Left lung (tissue), 4 donors: ENCODE measurements at regions not wholly inside any gene's neighbourhood (a gene's known extent, or its start where the extent isn't known, plus 50 kb on each side); places are given as distances from the start of the nearest gene placed in this dataset.

Experiments
- ATAC-seq: fragments of 200-7000 bp; cut with Tn5 transposase; one replicate; pipeline ENCODE4 v1.9.1; 2020; ENCODE audit warnings: moderate library complexity
- DNase-seq, 4 donors: peaks; one replicate each; pipeline ENCODE4 v3.0.0-alpha.2; 2013 to 2020
- H3K27ac ChIP-seq, 2 donors: fragments of 200-600 bp; sonication (generic) in 1 of 2; one replicate each; pipeline versions ENCODE4 v1.5.0 to v1.8.0; 2020 to 2021
- H3K27me3 ChIP-seq, 2 donors: fragments of 200-600 bp; sonication (generic) in 1 of 2; one replicate each; pipeline versions ENCODE4 v1.5.0 to v1.8.0; 2020 to 2021
- H3K36me3 ChIP-seq, 2 donors: fragments of 200-600 bp; sonication (generic) in 1 of 2; one replicate each; pipeline versions ENCODE4 v1.5.0 to v1.8.0; 2020 to 2021
- H3K4me1 ChIP-seq, 2 donors: fragments of 200-600 bp; one replicate each; pipeline ENCODE4 v1.8.0; 2021
- H3K4me3 ChIP-seq, 2 donors: fragments of 200-600 bp; sonication (generic) in 1 of 2; one replicate each; pipeline versions ENCODE4 v1.5.0 to v1.8.0; 2020 to 2021; ENCODE audit warnings: mild to moderate bottlenecking in 1 of 2
- H3K9me3 ChIP-seq, 2 donors: fragments of 200-600 bp; sonication (generic) in 1 of 2; one replicate each; pipeline versions ENCODE4 v1.5.0 to v1.8.0; 2020 to 2021
- intact Hi-C, 2 donors: fragments of 100-400 bp; cut with DNase I; formaldehyde crosslinking; loops; one replicate each; pipeline versions ENCODE4 v1.11.2 to v1.14.2; 2022
- TF ChIP-seq, protein P1 (sequence below), 2 donors: fragments of 200-600 bp; sonication (generic) in 1 of 2; IDR thresholded peaks; one replicate each; pipeline versions ENCODE4 v1.5.0 to v1.8.0; 2021; ENCODE audit warnings: antibody characterized with exemption in 2 of 2
- donor health status: DM: no; HTN: yes; CAD: no.
- donor health status: DM: no; HTN: no; CAD: no.

DNA sequence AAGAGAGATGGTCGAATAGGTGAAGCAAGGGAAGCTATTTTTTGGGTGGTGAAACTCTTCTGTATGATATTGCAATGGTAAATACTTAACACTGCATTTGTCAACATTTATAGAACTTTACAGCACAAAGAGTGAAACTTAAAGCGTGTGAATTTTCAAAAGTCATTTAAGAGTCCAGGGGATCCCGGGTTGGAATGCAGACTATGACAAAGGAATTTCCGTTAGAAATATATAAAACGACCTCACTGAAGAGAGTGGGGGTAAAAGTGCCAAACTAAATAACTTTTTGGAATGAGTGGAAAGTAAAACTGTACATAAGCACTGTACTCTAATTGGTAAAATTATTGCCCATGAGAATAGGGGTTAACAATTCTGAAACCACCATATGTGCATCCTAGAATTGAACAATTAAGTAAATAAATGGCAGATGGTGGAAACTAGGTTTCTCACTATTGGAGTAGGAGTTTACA, 191.0 kb upstream of the FN1 start:
- Histone ChIP-seq H3K36me3 (no peaks in the 10 kb centered on the region), H3K4me1 (peaks cover 8 to 9% of the 10 kb centered on the region in 2 donors), H3K9me3 (peaks cover 0 to 10% of the 10 kb centered on the region in 2 donors), H3K27ac (no peak overlapping the region), H3K4me3 (no peak overlapping the region), H3K27me3 (no peaks in the 10 kb centered on the region)
- TF ChIP-seq, protein P1, sequence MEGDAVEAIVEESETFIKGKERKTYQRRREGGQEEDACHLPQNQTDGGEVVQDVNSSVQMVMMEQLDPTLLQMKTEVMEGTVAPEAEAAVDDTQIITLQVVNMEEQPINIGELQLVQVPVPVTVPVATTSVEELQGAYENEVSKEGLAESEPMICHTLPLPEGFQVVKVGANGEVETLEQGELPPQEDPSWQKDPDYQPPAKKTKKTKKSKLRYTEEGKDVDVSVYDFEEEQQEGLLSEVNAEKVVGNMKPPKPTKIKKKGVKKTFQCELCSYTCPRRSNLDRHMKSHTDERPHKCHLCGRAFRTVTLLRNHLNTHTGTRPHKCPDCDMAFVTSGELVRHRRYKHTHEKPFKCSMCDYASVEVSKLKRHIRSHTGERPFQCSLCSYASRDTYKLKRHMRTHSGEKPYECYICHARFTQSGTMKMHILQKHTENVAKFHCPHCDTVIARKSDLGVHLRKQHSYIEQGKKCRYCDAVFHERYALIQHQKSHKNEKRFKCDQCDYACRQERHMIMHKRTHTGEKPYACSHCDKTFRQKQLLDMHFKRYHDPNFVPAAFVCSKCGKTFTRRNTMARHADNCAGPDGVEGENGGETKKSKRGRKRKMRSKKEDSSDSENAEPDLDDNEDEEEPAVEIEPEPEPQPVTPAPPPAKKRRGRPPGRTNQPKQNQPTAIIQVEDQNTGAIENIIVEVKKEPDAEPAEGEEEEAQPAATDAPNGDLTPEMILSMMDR (IDR thresholded peaks at IDR 0.05): no peak
- intact Hi-C loops: no loop called here
- ATAC-seq (no peak), DNase-seq (no peak)

DNA sequence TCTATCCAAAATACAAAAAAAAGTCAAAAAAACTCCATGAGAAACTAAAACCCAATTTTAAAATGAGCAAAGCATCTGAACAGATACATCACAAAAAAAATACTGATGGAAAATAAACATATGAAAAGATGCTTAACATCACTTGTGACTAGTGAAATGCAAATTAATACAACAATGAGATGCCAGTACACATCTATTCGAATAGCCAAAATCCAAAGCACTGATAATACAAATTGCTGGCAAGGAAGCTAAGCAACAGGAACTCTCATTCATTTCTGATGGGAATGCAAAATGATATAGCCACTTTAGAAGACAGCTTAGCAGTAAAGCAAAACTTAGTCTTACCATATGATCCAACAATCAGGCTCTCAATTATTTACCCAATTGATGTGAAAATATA, 190.2 kb upstream of the FN1 start:
- peaks cover 8 to 9% of the 10 kb centered on the region in 2 donors for H3K4me1 ChIP-seq
- no peak overlapping the region for H3K27ac ChIP-seq
- intact Hi-C loops: no loop called here
- H3K36me3 ChIP-seq: no peaks in the 10 kb centered on the region
- TF ChIP-seq, protein P1 (IDR thresholded peaks at IDR 0.05): no peak
- DNase-seq (no peak), ATAC-seq (no peak)
- H3K4me3 ChIP-seq: no peak overlapping the region
- no peaks in the 10 kb centered on the region for H3K27me3 ChIP-seq
- H3K9me3 ChIP-seq: peaks cover 0 to 5% of the 10 kb centered on the region in 2 donors

DNA sequence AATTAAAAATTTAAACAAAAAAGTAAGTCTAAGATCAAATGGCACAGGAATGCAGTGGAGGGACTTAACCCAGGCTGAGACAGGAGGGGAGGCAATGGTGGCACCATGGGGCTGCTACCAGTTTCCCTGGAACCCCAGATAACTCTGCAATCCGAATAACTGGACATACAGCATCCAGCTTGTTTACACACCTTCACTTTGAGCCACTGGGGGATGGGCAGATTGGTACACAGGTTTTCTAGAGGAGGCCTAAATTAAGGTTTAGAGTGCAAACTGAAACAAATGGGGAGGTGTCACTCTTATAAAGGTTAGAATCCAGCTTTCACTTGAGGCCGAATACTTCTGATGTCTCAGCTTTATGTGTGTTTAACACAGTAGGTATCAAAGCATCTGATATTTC, 189.3 kb upstream of the FN1 start:
- Histone ChIP-seq H3K4me1 (peaks cover 9% of the 10 kb centered on the region in 2 donors), H3K27me3 (no peaks in the 10 kb centered on the region), H3K9me3 (no peaks in the 10 kb centered on the region), H3K27ac (no peak overlapping the region), H3K36me3 (no peaks in the 10 kb centered on the region), H3K4me3 (no peak overlapping the region)
- ATAC-seq: no peak
- TF ChIP-seq, protein P1 (IDR thresholded peaks at IDR 0.05): no peak
- no peak for DNase-seq
- intact Hi-C loops: no loop called here

- ATAC-seq: peak; percentile 89
- TF ChIP-seq, protein P1 (IDR thresholded peaks at IDR 0.05): no peak
- H3K27me3 ChIP-seq: no peaks in the 10 kb centered on the region
- no peak overlapping the region for H3K4me3 ChIP-seq
- DNase-seq: peak; percentile 46 to 91 (median 74)
- H3K9me3 ChIP-seq: no peaks in the 10 kb centered on the region
- no peaks in the 10 kb centered on the region for H3K36me3 ChIP-seq
- intact Hi-C loops: no loop called here
- peaks cover 9 to 17% of the 10 kb centered on the region in 2 donors for H3K4me1 ChIP-seq
- peak overlapping the region; percentile 28 to 76 for H3K27ac ChIP-seq
Observed at GRCh38 chr2:215624423-215624829, 188.6 kb upstream of the FN1 start.

DNA sequence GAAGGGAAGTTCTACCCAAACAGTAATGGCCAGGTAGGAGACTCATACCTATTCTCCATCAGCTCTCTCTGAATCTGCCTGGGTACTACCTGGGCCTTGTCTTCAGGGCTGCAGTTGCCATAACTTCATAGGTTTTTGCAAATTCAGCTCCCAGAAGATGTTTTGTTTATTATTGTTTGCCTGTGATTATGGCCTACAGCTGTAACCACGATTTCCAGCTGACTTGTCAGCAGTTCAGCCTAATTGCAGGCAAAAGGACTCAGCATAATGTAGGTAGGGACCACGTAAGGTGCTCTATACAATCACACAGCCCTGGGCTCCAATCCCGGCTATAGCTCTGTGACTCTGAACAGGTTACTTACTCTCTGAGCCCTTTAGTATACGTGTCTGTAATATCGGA, 187.0 kb upstream of the FN1 start:
- no peaks in the 10 kb centered on the region for H3K36me3 ChIP-seq
- no peaks in the 10 kb centered on the region for H3K27me3 ChIP-seq
- peaks cover 9 to 22% of the 10 kb centered on the region in 2 donors for H3K4me1 ChIP-seq
- H3K27ac ChIP-seq: no peak overlapping the region
- intact Hi-C loops: no loop called here
- ATAC-seq (no peak), DNase-seq (no peak)
- no peaks in the 10 kb centered on the region for H3K9me3 ChIP-seq
- TF ChIP-seq, protein P1 (IDR thresholded peaks at IDR 0.05): no peak
- H3K4me3 ChIP-seq: no peak overlapping the region
